HG02642 (cell line): ENCODE measurements at regions not wholly inside any gene's neighbourhood (a gene's known extent, or its start where the extent isn't known, plus 50 kb on each side); places are given as distances from the start of the nearest gene placed in this dataset.

Experiments used
- ATAC-seq: cut with Tn5 transposase; IDR thresholded peaks from one replicate; pipeline ENCODE4 v1.9.1; 2021; ENCODE audit warnings: mild to moderate bottlenecking; ENCODE audit not compliant: unreplicated experiment, poor library complexity

DNA sequence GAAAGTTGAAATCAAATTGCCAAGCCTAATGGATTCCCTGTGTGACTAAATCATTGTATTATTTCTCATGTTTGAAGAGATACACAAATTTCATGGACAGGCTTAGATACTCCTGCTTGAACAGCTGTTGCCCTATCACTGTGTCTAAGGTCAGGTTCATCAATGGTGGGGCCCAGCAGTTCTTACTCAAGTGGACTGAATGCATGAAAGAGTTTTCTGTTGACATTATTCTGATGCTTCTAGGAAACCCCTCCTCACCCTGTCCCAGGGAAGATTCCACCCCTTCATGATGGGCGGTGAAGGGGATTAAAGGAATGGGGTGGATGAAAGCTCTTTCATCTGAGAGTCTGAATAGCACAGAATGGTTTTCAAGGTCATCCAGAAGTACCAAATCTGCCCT is 148.8 kb downstream of the INO80D start:
- ATAC-seq, result no peak

DNA sequence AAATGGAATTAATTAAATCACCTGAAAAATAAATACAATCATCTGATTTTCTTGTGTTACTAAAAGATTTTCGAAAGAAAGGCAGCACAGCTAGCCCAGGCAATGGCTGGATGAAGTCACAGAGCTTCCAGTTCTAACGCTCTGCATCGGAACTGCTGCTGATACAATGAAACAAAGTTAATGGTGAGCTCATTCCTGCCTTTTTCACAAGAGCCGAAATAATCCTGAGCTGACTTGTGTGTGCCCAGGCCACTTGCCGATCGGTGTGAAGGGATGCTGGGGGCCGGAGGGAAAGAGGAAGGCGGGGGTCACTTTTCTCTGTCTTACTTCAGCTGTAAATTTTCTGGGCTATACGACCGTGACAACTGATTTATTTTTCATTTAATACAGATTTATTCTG is 149.5 kb downstream of the INO80D start:
- ATAC-seq, result no peak

DNA sequence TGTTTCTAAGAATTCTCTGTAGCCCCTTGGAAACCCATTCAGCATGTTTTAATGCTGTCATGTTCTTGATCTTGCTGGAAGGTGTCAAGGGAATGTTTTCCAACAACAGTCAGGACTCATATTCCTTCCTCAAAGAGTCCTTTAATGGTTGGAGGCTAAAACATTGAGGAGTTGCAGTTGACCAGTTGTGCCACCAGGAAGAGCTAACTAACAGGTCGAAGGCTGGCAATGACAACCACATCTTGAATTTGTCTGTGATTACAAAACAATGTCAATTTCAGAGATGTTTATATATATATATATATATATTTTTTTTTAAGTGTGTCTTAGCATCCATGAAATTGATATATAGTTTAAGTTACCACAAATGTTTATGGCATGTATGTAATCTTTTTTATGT is 151.5 kb downstream of the INO80D start:
- ATAC-seq, result no peak

DNA sequence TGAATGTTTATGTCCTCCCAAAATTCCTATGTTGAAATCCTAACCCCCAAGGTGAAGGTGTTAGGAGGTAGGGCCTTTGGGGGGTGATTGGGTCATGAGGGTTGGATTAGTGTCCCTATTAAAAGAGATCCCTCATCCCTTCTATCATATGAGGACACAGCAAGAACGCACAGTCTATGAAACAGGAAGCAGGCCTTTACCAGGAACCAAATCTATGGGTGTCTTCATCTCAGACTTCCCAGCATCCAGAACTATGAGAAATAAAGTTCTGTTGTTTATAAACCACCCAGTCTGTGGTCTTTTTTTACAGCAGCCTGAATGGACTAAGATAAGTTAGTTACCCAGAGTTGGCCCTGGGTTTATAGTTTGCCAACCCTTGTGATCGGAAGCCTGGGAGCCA is 153.1 kb downstream of the INO80D start:
- no peak for ATAC-seq

DNA sequence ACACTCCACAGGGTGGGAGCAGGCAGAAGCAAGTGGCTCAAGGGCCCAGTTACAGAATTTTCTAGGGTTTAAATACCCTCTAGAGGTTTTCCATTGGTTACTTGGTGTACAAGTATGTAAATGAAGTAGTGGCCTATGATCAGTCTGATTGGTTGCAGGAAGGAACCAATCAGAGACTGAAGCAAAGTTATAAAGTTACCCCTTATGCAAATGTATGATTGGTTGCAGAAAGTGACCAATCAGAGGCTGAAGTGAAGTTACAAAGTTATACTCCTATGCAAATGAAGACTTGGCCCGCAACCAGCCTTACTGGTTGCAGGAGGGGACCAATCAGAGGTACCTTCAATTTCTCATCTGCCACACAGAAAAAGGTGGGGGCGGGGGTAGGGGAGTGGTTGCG is 154.6 kb downstream of the INO80D start:
- ATAC-seq, result no peak

DNA sequence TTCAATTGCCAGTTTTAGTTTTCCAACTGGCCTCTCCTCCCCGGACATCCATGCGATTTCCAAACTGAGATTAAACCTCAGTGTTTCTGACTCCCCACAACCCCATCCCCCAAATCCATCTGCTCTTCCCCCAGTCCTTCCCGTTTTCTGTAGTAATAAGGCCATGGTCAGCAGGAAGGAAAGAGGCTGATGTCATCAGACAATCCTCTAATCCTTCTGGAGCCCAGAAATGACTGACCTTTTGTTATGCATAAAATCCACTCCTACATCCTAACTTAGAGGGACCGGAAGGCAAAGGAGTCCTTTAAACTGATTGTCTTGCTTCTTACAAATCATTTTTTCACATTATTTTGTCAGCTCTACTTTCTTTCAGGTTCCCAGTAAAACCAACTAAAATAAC is 155.8 kb downstream of the INO80D start:
- no peak for ATAC-seq

DNA sequence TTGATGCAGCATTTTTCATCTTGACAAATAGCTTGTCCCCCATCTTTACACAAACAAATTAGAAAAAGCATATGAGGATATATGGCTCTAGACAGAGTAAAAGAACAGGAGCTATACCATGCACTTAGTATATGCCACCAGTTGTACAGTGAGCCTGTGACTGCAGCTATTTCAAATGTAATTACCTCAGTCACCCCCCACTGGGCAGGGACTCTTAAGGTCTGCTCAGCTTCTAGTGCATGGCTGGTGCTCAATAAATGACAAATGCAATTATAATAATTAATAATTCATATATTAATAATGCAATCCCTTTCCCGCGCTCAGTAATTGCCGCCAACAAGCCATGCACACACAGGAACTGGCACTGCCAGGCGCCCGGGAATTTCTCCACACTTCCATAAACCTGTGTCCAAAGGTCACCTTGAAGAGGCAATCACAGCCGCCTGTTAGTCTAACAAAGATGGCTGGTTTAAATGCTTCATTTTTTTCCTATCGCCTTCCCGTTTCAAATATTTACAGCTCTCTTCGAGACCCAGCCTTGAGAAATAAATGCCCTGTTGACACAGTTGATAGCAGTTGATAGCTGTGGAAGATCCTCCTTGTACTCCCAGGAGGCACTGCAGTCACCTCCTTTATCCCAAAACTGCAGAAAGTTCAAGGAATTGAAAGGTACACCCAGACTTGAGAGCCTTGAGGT is 156.6 kb downstream of the INO80D start:
- ATAC-seq, result no peak

DNA sequence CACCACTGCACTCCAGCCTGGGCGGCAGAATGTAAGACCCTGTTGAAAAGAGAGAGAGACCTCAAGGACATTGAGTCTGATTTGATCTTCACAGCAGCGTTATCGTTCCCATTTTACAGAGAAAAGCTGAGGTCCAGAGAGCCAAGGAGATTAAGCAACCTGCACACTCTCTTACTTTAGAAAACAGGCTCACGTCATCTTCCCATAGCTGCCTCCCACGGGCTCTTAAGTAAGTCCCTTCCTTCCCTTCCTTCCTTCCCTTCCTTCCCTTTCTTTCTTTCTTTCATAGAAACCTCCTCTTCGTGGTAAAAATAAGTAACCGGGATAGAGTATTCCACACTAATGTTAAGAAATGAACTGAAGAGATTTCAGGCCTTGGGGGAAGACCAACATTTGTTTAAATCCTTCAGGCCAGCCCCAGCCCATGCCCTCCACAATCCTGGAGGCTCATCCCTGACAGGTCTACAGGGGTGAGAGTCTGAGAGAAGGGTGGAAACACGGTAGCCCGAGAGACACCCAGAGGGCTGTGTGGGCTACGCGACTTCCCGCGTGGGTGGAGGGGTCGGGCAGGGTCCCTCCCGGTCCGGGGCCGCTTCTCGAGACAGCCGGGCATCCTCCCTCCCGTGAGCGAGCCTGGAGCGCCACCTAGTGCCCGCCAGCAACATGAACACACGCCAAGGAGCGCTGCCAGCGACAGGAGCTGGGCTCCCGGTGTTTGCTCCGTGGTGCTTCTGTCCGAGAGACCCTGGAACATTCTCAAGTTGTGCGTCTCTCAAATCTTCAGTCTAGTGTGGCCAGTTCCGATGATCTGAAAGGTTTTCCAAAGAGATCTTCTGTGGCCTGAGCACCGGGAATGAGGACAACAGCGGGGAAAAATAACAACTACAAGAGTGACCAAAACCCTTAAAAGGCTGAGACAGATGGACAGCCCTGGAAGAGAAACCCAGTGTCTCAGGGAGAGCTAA is 160.3 kb downstream of the INO80D start:
- ATAC-seq, result peak; percentile 98

DNA sequence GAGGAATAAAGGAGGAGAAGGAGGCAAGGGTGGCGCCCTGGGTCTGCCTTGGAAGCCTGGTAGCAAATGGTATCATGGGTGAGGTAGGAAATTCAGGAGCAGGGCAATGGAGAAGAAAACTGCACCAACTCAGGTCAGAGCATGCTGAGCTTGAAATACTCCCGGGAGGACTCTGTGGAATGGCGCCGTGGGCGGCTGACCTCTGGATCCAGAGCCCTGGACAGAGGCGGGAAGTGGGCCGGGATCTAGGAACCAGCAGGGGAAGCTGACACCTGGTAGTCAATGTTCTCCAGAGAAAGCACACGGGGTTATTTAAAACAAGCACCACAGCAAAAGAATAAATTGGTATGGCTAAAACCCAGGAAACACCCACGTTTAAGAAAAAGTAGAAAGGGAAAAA is 161.3 kb downstream of the INO80D start:
- ATAC-seq, result no peak

DNA sequence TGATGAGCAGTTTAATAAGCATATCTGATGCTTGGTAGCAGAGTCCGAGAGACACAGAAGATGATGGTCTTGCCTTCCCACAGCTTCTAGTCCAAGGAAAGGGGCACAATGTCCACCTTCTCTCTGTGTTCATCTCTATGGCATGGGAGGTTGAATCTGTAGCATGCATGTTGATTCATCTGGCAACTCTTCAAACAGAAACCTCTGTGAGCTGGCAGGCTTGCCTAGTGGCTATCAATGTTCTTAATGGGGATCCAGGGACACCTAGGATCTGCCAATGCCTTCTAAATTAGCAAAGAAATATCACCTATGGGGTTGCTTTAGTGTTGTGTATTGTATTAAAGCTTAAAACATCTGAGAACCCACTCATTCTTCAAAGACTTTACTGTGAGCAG is 170.8 kb downstream of the INO80D start:
- ATAC-seq, result no peak

DNA sequence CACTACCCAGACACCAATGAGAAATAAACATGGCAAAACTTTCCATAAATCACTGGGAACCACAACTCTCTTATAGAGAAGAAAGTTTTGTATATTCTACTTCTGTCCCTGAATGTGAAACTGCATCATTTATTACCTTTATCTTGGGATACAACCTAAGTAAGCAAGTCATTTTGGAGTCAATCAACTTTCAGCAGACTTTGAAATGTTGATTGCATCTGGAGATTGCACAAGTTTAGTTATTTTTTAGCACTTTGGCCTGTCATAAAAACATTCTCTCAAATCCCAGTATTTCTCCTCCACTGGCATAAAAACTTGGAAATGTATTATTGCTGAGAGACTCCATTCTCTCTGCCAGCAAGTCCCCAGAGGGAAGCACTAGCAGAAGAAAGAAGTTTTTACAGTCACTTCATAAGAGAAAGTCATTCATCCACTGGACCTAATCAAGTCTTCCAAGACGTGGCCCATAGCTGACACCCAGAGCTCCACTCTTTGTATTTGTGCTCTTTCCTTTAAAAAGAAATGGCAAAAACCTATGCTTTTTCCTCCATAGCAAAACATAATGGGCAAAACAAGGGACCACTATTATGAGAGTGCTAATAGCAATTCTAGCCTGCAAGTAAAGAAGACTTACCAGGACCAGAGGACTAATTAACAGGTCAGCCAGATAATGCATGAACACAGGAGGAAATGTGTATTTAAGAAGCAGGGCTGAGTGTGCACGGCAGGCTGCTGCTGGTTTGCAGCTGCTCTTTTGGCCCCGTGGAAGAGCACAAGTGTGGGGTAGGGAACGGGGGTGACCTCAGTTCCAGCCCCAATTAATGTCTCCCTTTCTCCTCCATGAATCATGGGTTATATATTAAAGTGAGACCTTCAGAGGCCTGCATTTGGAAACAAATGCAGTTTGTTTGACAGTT is 171.5 kb downstream of the INO80D start:
- ATAC-seq, result no peak

DNA sequence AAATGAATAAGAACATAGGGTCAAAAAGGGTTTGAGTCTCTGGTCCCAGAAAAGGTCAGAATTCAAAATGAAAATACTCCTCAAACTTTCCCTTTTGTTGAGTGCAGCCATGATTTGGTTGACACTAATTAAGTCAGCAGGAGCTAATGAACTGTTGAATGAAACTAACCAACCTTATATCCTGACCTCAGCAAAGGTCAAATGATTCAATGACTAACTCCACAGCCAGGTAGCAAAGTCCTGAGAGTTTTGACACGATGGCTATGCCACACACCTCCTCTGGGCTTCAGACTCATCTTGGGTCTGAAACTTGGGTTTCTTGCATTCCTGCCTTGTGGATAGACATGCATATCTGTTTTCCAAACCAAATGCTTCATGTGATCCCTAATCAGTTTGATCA is 172.3 kb downstream of the INO80D start:
- ATAC-seq, result no peak

DNA sequence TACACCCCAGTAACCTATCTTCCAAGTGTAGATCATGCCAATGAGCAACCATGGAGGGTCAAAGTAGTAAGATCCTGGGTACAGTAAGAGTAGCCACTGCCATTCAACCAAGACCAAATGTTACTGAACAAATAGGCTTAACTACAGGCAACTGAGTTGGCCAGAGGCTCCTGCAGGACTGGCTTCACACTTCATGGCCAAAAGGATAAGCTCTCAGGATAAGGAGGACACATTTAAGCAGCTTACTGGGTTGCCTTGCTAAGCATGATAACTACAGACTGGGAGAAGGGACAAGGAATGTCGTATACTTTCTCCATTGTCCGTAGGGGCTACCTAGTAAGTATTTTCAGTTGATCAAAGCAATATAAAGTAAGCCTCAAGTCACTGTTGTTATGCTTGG is 174.7 kb downstream of the INO80D start:
- ATAC-seq, result no peak

DNA sequence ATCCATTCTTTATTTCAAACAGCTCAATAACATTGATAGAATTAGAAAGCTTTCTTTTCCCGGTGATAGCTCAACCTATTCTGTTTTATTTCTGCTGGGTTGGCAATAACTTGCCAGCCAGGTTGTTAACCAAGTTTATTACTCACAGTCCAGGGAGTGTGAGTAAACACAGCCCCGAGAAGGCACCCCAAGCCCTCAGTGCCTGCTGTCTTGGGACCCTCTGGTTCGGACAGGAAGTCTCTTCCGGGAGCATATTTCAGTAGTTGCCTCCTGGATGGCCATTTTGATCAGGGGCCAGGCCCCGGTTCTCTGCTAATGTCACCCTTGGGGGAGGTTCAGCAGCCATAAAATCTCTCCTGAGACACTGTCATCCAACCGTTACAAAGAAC is 176.8 kb downstream of the INO80D start:
- ATAC-seq, result no peak

DNA sequence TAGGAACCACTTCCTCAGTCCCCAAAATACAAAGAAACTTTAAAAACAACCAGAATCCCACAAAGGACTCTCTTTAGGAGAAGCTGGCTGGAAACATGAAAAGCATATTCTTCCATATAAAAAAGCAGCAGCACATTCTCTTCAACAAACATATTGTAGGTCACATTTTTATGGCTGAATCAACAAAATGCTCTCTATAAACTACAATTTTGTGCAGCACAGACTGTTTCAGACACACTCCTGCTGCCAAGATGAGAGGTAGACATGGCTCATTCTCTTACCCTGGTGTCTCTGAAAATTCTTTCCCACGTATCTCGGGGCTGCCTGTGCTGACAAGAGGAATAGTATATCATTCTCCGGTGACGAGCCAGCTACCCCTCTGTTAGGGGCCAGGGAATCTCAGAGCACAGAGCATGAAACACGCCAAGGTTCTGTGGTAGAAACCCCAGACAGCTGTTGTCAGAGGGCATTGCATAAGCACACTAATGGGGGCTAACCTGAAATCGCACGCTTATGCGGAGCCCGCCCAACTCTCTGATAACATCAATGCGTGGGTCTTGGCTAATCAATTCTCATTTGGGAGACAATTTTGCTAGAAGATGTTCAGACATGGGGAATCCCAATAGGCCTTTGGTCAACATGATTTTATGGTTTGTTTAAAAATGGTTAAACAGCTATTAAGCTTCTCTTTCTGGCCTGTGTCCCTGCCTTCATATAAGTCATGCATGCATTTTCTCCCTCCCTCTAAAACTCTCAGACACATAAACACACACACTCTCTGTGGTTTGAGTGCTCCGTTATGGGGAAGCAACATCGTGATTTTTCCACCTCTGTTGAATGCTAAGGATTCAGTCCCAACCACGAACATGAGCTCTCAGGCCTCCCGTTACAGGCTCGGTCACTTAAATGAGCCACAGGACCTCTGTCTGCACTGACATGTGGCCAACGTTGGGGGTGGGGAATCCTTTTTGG is 177.5 kb downstream of the INO80D start:
- no peak for ATAC-seq

DNA sequence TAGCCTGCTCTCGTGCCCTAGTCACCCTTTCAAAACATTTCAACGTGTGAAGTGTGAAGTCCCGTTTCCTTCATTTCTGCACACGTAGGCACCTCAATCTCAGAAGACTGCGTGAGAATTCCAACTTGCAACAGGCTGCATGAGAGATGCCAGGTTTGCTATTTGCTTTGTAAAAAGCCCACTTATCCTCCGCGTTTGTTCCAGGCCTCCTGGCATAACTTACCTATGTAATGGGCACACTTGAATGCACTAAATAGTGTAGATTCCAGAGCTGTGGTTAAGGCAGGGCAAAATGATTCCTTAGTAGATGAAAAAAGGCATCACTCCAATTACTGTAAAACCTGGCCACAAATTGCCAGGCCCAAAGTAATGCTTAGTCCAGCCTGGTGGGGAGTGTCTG is 179.6 kb downstream of the INO80D start:
- ATAC-seq, result no peak

DNA sequence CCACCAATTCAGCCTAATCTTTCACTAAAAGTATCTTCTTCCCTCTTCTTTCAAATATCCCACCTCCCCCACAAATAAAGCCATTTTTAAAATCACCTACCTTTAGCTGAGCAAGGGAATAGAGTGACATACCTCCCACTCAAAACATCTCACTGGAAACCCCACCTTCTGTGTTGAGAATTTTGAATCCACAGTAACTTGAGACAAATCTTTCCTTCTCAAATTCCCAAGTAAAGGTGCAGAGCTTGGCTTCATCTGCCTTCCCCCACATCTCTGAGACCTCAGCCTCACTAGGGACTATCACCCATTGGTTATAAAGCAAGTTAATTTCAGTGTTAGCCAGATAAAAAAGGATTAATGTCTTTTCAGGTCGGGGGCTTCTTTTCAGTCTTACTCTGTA is 180.4 kb downstream of the INO80D start:
- no peak for ATAC-seq

DNA sequence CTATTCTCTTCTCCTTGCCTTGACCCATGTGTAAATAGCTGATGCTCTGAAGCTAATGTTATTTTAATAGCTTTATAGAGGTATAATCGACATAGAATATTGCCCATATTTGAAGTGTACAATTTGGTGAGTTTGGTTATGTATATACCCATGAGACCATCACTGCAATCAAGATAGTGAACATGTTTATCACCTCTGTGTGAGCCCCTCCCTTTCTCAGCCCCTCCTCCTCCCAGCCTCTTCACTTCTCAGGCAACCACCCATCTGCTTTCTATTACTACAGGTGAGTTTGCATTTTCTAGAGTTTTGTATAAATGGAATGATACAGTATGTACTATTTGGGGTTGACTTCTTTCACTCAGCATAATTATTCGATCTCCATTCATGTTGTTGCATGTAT is 181.1 kb downstream of the INO80D start:
- no peak for ATAC-seq

DNA sequence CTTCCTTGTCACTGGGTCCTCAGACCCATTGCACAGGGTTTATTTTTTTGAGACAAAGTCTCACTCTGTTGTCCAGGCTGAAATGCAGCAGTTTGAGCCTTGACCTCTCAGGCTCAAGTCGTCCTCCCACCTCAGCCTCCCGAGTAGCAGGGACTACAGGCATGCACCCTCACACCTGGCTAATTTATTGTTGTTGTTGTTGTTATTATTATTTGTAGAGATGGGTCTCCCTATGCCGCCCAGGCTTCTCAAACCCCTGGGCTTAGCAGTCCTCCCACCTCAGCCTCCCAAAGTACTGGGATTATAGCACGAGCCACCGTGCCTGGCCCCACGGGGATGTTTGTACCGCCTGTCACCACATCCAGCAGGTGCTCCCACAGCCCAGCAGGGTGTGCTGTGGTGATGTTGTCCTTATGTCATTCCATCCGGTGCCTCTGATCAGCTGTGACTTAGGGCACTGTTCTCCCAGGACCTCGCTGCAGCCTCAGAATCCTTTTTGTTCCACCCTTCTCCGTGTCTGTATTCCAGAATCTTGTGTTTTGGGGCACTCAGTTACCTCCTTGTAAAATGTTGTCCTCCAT is 182.3 kb downstream of the INO80D start:
- peak; percentile 78 for ATAC-seq
